Spleen (tissue), 7 donors: ENCODE measurements at regions not wholly inside any gene's neighbourhood (a gene's known extent, or its start where the extent isn't known, plus 50 kb on each side); places are given as distances from the start of the nearest gene placed in this dataset.

Experiments used
- CTCF ChIP-seq, 11 experiments: fragments of 200-600 bp in 7 of 11; fragments of 450-650 bp in 4 of 11; sonication (generic) in 4 of 11; IDR thresholded peaks in 8 of 11; conservative IDR thresholded peaks in 3 of 11; 1 replicate in 7 of 11; 2 replicates in 4 of 11; pipeline versions ENCODE4 v1.4.0 to v1.8.0; 2016 to 2021; ENCODE audit warnings: antibody characterized with exemption in 11 of 11, inconsistent platforms in 4 of 11, mild to moderate bottlenecking in 1 of 11
- POLR2AphosphoS5 ChIP-seq, 3 donors: sonication (generic); formaldehyde crosslinking; IDR thresholded peaks; one replicate each; pipeline ENCODE4 v1.5.1; 2017; ENCODE audit warnings: antibody characterized with exemption in 3 of 3
- donor health status: DM: no; HTN: no; CAD: no; lungs with moderate emphysema.
- donor health status: DM: no; HTN: no; CAD: no.
- donor health status: DM: no; HTN: no; CAD: no.

GRCh38 chr17:33598797-33599196 lies 305.7 kb upstream of the ASIC2 start:
- no peak for TF ChIP-seq POLR2AphosphoS5 (IDR thresholded peaks at IDR 0.05)
- no peak for TF ChIP-seq CTCF (IDR thresholded peaks at IDR 0.05 in 8 of 11, conservative IDR thresholded peaks at IDR 0.05 in 3 of 11)
